ENCODE measurements at regions not wholly inside any gene's neighbourhood (a gene's known extent, or its start where the extent isn't known, plus 50 kb on each side); places are given as distances from the start of the nearest gene placed in this dataset.

DNA sequence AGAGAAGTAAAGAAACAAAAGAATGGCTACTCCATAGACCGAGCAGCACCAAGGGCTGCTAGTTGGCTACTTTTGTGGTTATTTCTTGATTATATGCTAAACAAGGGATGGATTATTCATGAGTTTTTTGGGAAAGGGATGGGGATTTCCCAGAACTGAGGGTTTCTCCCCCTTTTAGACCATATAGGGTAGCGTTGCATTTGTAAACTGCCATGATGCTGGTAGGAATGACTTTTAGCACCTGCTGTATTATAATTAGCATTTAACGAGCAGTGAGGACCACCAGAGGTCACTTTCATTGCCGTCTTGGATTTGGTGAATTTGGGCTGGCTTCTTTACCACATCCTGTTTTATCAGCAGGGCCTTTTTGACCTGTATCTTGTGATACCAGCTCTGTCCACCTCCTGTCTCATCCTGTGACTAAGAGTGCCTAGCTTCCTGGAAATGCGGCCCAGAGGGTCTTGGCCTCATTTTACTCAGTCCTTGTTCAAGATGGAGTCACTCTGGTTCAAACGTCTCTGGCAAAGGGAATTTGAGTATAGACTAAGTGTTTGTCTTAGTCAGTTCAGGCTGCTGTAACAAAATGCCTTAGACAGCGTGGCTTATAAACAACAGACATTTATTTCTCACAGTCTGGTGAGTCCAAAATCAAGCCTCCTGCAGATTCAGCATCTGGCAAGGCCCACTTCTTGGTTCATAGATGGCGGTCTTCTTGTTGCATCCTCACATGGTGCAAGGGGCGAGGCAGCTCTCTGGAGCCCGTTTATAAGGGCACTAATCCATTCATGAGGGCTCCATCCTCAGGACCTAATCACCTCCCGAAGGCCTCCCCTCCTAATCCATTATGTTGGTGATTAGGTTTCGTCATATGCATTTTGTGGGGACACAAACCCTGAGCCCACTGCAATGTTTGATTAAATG lies 348.3 kb upstream of the SFSWAP start:
- no TSS peak for BruUV-seq (replicated peaks)
- H3K4me3 Mint-ChIP-seq (ENCODE audit: unreplicated experiment), result no peak overlapping the region
- POLR2A ChIA-PET, result no interaction called here
- no peaks in the 10 kb centered on the region for H3K9me3 Mint-ChIP-seq (ENCODE audit: unreplicated experiment)
- H3K4me1 Mint-ChIP-seq (ENCODE audit: insufficient read depth, unreplicated experiment), result no peaks in the 10 kb centered on the region
- intact Hi-C loops (cut with micrococcal nuclease), result no loop called here
- CTCF ChIA-PET, result no interaction called here
- DNase-seq (ENCODE audit: unreplicated experiment), result no peak
- TF ChIP-seq, protein P1, sequence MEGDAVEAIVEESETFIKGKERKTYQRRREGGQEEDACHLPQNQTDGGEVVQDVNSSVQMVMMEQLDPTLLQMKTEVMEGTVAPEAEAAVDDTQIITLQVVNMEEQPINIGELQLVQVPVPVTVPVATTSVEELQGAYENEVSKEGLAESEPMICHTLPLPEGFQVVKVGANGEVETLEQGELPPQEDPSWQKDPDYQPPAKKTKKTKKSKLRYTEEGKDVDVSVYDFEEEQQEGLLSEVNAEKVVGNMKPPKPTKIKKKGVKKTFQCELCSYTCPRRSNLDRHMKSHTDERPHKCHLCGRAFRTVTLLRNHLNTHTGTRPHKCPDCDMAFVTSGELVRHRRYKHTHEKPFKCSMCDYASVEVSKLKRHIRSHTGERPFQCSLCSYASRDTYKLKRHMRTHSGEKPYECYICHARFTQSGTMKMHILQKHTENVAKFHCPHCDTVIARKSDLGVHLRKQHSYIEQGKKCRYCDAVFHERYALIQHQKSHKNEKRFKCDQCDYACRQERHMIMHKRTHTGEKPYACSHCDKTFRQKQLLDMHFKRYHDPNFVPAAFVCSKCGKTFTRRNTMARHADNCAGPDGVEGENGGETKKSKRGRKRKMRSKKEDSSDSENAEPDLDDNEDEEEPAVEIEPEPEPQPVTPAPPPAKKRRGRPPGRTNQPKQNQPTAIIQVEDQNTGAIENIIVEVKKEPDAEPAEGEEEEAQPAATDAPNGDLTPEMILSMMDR (IDR thresholded peaks at IDR 0.05; ENCODE audit: unreplicated experiment), result no peak
- H3K36me3 Mint-ChIP-seq (ENCODE audit: insufficient read depth, unreplicated experiment), result no peaks in the 10 kb centered on the region
- H3K27me3 Mint-ChIP-seq (ENCODE audit: insufficient read depth, unreplicated experiment), result peaks cover 71% of the 10 kb centered on the region
- H3K27ac Mint-ChIP-seq (ENCODE audit: low read depth, unreplicated experiment), result no peak overlapping the region

DNA sequence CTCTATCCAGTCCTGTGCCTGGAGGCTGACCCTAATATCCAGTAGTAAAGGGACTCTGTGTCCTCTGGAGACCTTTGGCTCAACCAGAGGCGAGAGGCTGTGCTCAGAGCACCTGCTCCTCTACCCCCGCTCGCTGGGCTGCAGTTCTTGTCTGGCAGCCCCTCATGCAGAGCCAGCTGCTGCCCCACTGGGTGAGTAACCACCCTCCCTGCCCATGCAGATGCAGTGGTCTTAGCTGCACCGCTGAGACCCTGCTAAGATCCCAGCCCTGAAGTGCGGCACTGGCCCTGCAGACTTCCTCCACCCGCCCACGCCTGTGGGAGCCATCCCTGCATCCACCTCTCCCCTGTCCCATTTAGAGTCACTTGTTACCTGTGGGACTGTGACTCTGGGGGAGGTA lies 347.5 kb upstream of the SFSWAP start:
- intact Hi-C loops (cut with micrococcal nuclease), result no loop called here
- H3K4me3 Mint-ChIP-seq (ENCODE audit: unreplicated experiment), result no peak overlapping the region
- peaks cover under 1% of the 10 kb centered on the region for H3K36me3 Mint-ChIP-seq (ENCODE audit: insufficient read depth, unreplicated experiment)
- BruUV-seq (replicated peaks), result no TSS peak
- peaks cover 66% of the 10 kb centered on the region for H3K27me3 Mint-ChIP-seq (ENCODE audit: insufficient read depth, unreplicated experiment)
- TF ChIP-seq, protein P1 (IDR thresholded peaks at IDR 0.05; ENCODE audit: unreplicated experiment), result no peak
- CTCF ChIA-PET, result no interaction called here
- DNase-seq (ENCODE audit: unreplicated experiment), result no peak
- H3K4me1 Mint-ChIP-seq (ENCODE audit: insufficient read depth, unreplicated experiment), result no peaks in the 10 kb centered on the region
- H3K27ac Mint-ChIP-seq (ENCODE audit: low read depth, unreplicated experiment), result no peak overlapping the region
- POLR2A ChIA-PET, result no interaction called here
- no peaks in the 10 kb centered on the region for H3K9me3 Mint-ChIP-seq (ENCODE audit: unreplicated experiment)

DNA sequence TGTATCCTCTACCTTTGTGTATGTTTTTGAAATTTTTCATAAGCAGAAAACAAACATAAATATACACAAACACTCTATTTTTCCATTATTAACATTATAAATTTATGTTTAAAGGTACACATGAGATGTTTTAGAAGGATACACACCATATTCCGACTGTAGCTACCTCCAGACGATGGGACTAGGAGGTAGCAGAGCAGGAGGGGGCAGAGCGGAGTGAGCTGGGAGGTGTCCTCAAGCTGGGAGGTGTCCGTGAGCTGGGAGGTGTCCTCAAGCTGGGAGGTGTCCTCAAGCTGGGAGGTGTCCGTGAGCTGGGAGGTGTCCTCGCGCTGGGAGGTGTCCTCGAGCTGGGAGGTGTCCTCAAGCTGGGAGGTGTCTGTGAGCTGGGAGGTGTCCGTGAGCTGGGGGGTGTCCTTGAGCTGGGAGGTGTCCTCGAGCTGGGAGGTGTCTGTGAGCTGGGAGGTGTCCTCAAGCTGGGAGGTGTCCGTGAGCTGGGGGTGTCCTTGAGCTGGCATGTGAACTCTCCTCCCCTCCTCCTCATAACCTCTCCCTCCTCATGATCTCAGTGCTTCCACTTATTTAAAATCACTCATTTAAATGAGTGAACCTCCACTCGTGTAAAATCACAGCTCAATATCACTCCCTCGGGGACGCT lies 346.9 kb upstream of the SFSWAP start:
- POLR2A ChIA-PET, result no interaction called here
- CTCF ChIA-PET, result interaction anchor here (0.7 to 1.2 kb wide), 2 partner anchors 8 to 112 kb away, joined by 3 to 4 read pairs; no protein-coding TSS in a partner anchor
- Mint-ChIP-seq H3K36me3 (ENCODE audit: insufficient read depth, unreplicated experiment) (peaks cover 4% of the 10 kb centered on the region), H3K4me3 (ENCODE audit: unreplicated experiment) (no peak overlapping the region), H3K27ac (ENCODE audit: low read depth, unreplicated experiment) (no peak overlapping the region), H3K4me1 (ENCODE audit: insufficient read depth, unreplicated experiment) (no peaks in the 10 kb centered on the region), H3K9me3 (ENCODE audit: unreplicated experiment) (no peaks in the 10 kb centered on the region), H3K27me3 (ENCODE audit: insufficient read depth, unreplicated experiment) (peaks cover 60% of the 10 kb centered on the region)
- TF ChIP-seq, protein P1 (IDR thresholded peaks at IDR 0.05; ENCODE audit: unreplicated experiment), result no peak
- intact Hi-C loops (cut with micrococcal nuclease), result no loop called here
- BruUV-seq (replicated peaks), result no TSS peak
- no peak for DNase-seq (ENCODE audit: unreplicated experiment)

Data from MCF 10A (cell line).